Fibroblast of villous mesenchyme (primary cell): ENCODE measurements at regions not wholly inside any gene's neighbourhood (a gene's known extent, or its start where the extent isn't known, plus 50 kb on each side); places are given as distances from the start of the nearest gene placed in this dataset.
"Not testable (repeated sequence)": the region's sequence is repeated elsewhere in the genome, so short reads cannot be mapped to it uniquely, and the experiment has no call there.

Experiments
- DNase-seq: peaks from one replicate; pipeline ENCODE4 v3.0.0-alpha.2; 2010; ENCODE audit warnings: low read depth
- H3K4me3 ChIP-seq: 2 replicates; pipeline ENCODE4 v1.5.1; 2011; ENCODE audit warnings: low read depth, mild to moderate bottlenecking, low read length
- CTCF ChIP-seq: IDR thresholded peaks from 2 replicates; pipeline ENCODE4 v1.5.1; 2012; ENCODE audit warnings: low read depth, mild to moderate bottlenecking, low read length; ENCODE audit not compliant: insufficient read depth

- H3K4me3 ChIP-seq = no peak overlapping the region
- TF ChIP-seq CTCF = no peak
- no peak for DNase-seq
Observed at GRCh38 chr13:100767192-100767591, 92.6 kb upstream of the TMTC4 start.

- H3K4me3 ChIP-seq, DNase-seq: not testable (repeated sequence)
Observed at GRCh38 chr13:100766570-100766969, 92.0 kb upstream of the TMTC4 start.

GRCh38 chr13:100764937-100765336 lies 90.3 kb upstream of the TMTC4 start:
- H3K4me3 ChIP-seq = no peak overlapping the region
- no peak for DNase-seq
- no peak for TF ChIP-seq CTCF

GRCh38 chr13:100762126-100762525 lies 87.5 kb upstream of the TMTC4 start:
- not testable (repeated sequence) for DNase-seq, H3K4me3 ChIP-seq

GRCh38 chr13:100755891-100756290 lies 81.3 kb upstream of the TMTC4 start:
- no peak overlapping the region for H3K4me3 ChIP-seq
- TF ChIP-seq CTCF = no peak
- no peak for DNase-seq

GRCh38 chr13:100754459-100754858 lies 79.9 kb upstream of the TMTC4 start:
- H3K4me3 ChIP-seq = no peak overlapping the region
- no peak for DNase-seq
- no peak for TF ChIP-seq CTCF

GRCh38 chr13:100753376-100753775 lies 78.8 kb upstream of the TMTC4 start:
- no peak for DNase-seq
- no peak overlapping the region for H3K4me3 ChIP-seq
- no peak for TF ChIP-seq CTCF

GRCh38 chr13:100751826-100752225 lies 77.2 kb upstream of the TMTC4 start:
- DNase-seq = no peak
- no peak for TF ChIP-seq CTCF
- no peak overlapping the region for H3K4me3 ChIP-seq
